MM.1S (cell line): ENCODE measurements at regions not wholly inside any gene's neighbourhood (a gene's known extent, or its start where the extent isn't known, plus 50 kb on each side); places are given as distances from the start of the nearest gene placed in this dataset.

Experiments used
- EZH2 ChIP-seq: fragments of 300-600 bp; sonication (generic); optimal IDR thresholded peaks from 2 replicates; pipeline ENCODE3; 2017; ENCODE audit warnings: low read depth, mild to moderate bottlenecking, antibody characterized with exemption, low read length, mixed read lengths
- EZH2phosphoT487 ChIP-seq: fragments of 300-600 bp; sonication (generic); IDR thresholded peaks from 2 replicates; pipeline ENCODE4 v1.6.1; 2018; ENCODE audit warnings: antibody characterized with exemption, low read length
- TF ChIP-seq, protein P1 (sequence below): fragments of 300-600 bp; sonication (generic); IDR thresholded peaks from 2 replicates; pipeline ENCODE4 v1.5.1; 2016; ENCODE audit warnings: antibody characterized with exemption, low read length, mixed read lengths

DNA sequence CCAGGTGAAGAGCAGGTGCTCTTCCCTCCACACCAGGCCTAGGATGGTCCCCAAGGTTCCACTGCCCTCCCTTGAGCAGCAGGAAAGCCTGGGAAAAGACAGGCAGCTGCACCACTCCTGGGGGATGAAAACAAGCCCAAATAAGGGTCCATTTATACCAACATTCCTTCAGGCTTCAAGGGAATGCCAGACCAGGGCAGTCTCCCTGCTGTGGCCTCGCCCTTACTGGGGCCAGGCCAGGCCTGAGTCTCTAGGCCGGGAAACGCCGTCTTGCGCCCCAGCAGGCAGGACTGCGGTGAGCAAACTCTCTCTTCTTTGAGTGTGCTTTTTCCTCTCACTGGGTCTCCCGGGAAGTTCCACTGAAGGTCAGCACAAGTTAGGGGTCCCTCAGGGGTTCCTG lies 443.5 kb downstream of the SOX6 start:
- TF ChIP-seq EZH2 (no peak), EZH2phosphoT487 (no peak)
- TF ChIP-seq, protein P1, sequence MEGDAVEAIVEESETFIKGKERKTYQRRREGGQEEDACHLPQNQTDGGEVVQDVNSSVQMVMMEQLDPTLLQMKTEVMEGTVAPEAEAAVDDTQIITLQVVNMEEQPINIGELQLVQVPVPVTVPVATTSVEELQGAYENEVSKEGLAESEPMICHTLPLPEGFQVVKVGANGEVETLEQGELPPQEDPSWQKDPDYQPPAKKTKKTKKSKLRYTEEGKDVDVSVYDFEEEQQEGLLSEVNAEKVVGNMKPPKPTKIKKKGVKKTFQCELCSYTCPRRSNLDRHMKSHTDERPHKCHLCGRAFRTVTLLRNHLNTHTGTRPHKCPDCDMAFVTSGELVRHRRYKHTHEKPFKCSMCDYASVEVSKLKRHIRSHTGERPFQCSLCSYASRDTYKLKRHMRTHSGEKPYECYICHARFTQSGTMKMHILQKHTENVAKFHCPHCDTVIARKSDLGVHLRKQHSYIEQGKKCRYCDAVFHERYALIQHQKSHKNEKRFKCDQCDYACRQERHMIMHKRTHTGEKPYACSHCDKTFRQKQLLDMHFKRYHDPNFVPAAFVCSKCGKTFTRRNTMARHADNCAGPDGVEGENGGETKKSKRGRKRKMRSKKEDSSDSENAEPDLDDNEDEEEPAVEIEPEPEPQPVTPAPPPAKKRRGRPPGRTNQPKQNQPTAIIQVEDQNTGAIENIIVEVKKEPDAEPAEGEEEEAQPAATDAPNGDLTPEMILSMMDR = no peak
